ENCODE measurements at regions not wholly inside any gene's neighbourhood (a gene's known extent, or its start where the extent isn't known, plus 50 kb on each side); places are given as distances from the start of the nearest gene placed in this dataset.

- Histone ChIP-seq H2AFZ (ENCODE audit: low read depth, low read length) (no peak overlapping the region), H3K36me3 (ENCODE audit: control insufficient read depth, insufficient read depth, low read length) (no peaks in the 10 kb centered on the region), H3K9me1 (ENCODE audit: control insufficient read depth, insufficient read depth, low read length) (no peaks in the 10 kb centered on the region), H3K27ac (ENCODE audit: extremely low read depth, low read depth, low read length) (no peak overlapping the region), H3K9me3 (replicated peaks; ENCODE audit: control insufficient read depth, insufficient read depth, low read depth, low read length) (no peaks in the 10 kb centered on the region), H3K4me1 (replicated peaks in 1 of 2; ENCODE audit: control insufficient read depth in 2 of 2, insufficient read depth in 2 of 2, low read length in 2 of 2) (no peaks in the 10 kb centered on the region), H3K9ac (ENCODE audit: insufficient read depth in 1 of 2, low read depth in 2 of 2, low read length in 2 of 2) (no peak overlapping the region), H3K27me3 (ENCODE audit: control insufficient read depth in 2 of 2, insufficient read depth in 2 of 2, low read length in 2 of 2) (no peaks in the 10 kb centered on the region; a peak in 1 of 5 replicates), H3K4me2 (ENCODE audit: insufficient read depth, low read length) (no peak overlapping the region), H4K20me1 (replicated peaks; ENCODE audit: control insufficient read depth, insufficient read depth, low read length) (no peaks in the 10 kb centered on the region), H3K4me3 (no peak overlapping the region), H3K79me2 (ENCODE audit: control insufficient read depth, insufficient read depth, low read length) (no peaks in the 10 kb centered on the region)
- CTCF ChIA-PET (ENCODE audit: low intra/inter-chr PET ratio), result interaction anchor here (0.6 kb wide), 1 partner anchor 25 kb away, joined by 3 read pairs; no protein-coding TSS in a partner anchor
- in situ Hi-C loops (cut with MboI), result no loop called here
- TF ChIP-seq, protein P1, sequence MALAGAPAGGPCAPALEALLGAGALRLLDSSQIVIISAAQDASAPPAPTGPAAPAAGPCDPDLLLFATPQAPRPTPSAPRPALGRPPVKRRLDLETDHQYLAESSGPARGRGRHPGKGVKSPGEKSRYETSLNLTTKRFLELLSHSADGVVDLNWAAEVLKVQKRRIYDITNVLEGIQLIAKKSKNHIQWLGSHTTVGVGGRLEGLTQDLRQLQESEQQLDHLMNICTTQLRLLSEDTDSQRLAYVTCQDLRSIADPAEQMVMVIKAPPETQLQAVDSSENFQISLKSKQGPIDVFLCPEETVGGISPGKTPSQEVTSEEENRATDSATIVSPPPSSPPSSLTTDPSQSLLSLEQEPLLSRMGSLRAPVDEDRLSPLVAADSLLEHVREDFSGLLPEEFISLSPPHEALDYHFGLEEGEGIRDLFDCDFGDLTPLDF (CRISPR knock-in tag; IDR thresholded peaks at IDR 0.05), result no peak
- POLR2A ChIA-PET, result no interaction called here
- FAIRE-seq (no peak), DNase-seq (ENCODE audit: extremely low read depth in 1 of 4, low spot score in 3 of 4) (no peak), ATAC-seq (no peak)
- BruUV-seq (replicated peaks), result no TSS peak
- intact Hi-C loops (cut with micrococcal nuclease), result no loop called here
- WGBS (ENCODE audit: insufficient coverage, low coverage, missing lambda C conversion rate), result 0% methylated on average over 2 of the region's 2 CpGs
Observed at GRCh38 chr4:84441758-84442377, 57.2 kb downstream of the NKX6-1 start.

DNA sequence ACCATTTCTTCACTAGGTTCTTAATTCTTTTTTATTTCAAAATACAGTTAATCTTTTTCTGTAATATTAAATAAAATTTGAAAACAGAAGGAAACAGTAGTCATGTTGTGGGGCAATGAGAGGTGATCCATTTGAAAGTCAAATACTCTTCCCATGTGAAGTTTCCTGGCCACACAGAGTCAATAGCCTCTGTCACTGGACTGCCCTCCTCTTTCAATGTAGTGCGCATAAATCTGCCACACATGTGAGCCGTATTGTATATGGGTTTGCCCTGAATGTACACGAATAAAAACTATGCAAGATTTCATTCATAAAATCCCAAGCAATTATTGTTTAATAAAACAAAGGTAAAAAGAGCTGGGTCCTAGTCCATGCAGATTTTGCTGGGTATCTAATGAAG is 59.1 kb downstream of the NKX6-1 start:
- intact Hi-C loops (cut with micrococcal nuclease), result no loop called here
- FAIRE-seq (no peak), ATAC-seq (no peak), DNase-seq (ENCODE audit: extremely low read depth in 1 of 4, low spot score in 3 of 4) (no peak)
- CTCF ChIA-PET (ENCODE audit: low intra/inter-chr PET ratio), result no interaction called here
- H3K9me1 ChIP-seq (ENCODE audit: control insufficient read depth, insufficient read depth, low read length), result no peaks in the 10 kb centered on the region
- no peaks in the 10 kb centered on the region for H3K36me3 ChIP-seq (ENCODE audit: control insufficient read depth, insufficient read depth, low read length)
- no peaks in the 10 kb centered on the region for H4K20me1 ChIP-seq (replicated peaks; ENCODE audit: control insufficient read depth, insufficient read depth, low read length)
- no peaks in the 10 kb centered on the region for H3K9me3 ChIP-seq (replicated peaks; ENCODE audit: control insufficient read depth, insufficient read depth, low read depth, low read length)
- H3K4me3 ChIP-seq, result no peak overlapping the region
- 0% methylated on average over 3 of the region's 3 CpGs for WGBS (ENCODE audit: insufficient coverage, low coverage, missing lambda C conversion rate)
- H2AFZ ChIP-seq (ENCODE audit: low read depth, low read length), result no peak overlapping the region
- H3K79me2 ChIP-seq (ENCODE audit: control insufficient read depth, insufficient read depth, low read length), result no peaks in the 10 kb centered on the region
- in situ Hi-C loops (cut with MboI), result no loop called here
- no peak overlapping the region for H3K4me2 ChIP-seq (ENCODE audit: insufficient read depth, low read length)
- H3K27me3 ChIP-seq (ENCODE audit: control insufficient read depth in 2 of 2, insufficient read depth in 2 of 2, low read length in 2 of 2), result no peaks in the 10 kb centered on the region; a peak in 1 of 5 replicates
- no peaks in the 10 kb centered on the region for H3K4me1 ChIP-seq (replicated peaks in 1 of 2; ENCODE audit: control insufficient read depth in 2 of 2, insufficient read depth in 2 of 2, low read length in 2 of 2)
- BruUV-seq (replicated peaks), result no TSS peak
- H3K27ac ChIP-seq (ENCODE audit: extremely low read depth, low read depth, low read length), result no peak overlapping the region
- POLR2A ChIA-PET, result no interaction called here
- H3K9ac ChIP-seq (ENCODE audit: insufficient read depth in 1 of 2, low read depth in 2 of 2, low read length in 2 of 2), result no peak overlapping the region
- no peak for TF ChIP-seq ZKSCAN8 (CRISPR knock-in tag; IDR thresholded peaks at IDR 0.05)
- no peak for TF ChIP-seq ZFP30 (CRISPR knock-in tag; IDR thresholded peaks at IDR 0.05; ENCODE audit: borderline replicate concordance)
- no peak for TF ChIP-seq SIX5 (IDR thresholded peaks at IDR 0.05; ENCODE audit: borderline replicate concordance in 1 of 2, insufficient read depth in 1 of 2, low read depth in 1 of 2, low read length in 2 of 2)
- TF ChIP-seq, protein P2, sequence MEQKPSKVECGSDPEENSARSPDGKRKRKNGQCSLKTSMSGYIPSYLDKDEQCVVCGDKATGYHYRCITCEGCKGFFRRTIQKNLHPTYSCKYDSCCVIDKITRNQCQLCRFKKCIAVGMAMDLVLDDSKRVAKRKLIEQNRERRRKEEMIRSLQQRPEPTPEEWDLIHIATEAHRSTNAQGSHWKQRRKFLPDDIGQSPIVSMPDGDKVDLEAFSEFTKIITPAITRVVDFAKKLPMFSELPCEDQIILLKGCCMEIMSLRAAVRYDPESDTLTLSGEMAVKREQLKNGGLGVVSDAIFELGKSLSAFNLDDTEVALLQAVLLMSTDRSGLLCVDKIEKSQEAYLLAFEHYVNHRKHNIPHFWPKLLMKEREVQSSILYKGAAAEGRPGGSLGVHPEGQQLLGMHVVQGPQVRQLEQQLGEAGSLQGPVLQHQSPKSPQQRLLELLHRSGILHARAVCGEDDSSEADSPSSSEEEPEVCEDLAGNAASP (IDR thresholded peaks at IDR 0.05), result no peak
- no peak for TF ChIP-seq ZNF561 (CRISPR knock-in tag; conservative IDR thresholded peaks at IDR 0.05)
- no peak for TF ChIP-seq EP400 (IDR thresholded peaks at IDR 0.05)
- TF ChIP-seq LARP7 (IDR thresholded peaks at IDR 0.05), result no peak
- TF ChIP-seq MYNN (IDR thresholded peaks at IDR 0.05), result no peak
- no peak for TF ChIP-seq MYNN (CRISPR knock-in tag; IDR thresholded peaks at IDR 0.05)
- TF ChIP-seq, protein P3, sequence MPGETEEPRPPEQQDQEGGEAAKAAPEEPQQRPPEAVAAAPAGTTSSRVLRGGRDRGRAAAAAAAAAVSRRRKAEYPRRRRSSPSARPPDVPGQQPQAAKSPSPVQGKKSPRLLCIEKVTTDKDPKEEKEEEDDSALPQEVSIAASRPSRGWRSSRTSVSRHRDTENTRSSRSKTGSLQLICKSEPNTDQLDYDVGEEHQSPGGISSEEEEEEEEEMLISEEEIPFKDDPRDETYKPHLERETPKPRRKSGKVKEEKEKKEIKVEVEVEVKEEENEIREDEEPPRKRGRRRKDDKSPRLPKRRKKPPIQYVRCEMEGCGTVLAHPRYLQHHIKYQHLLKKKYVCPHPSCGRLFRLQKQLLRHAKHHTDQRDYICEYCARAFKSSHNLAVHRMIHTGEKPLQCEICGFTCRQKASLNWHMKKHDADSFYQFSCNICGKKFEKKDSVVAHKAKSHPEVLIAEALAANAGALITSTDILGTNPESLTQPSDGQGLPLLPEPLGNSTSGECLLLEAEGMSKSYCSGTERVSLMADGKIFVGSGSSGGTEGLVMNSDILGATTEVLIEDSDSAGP (CRISPR knock-in tag; IDR thresholded peaks at IDR 0.05), result no peak
- no peak for TF ChIP-seq SNRNP70 (optimal IDR thresholded peaks at IDR 0.05; ENCODE audit: low read depth, low read length)
- no peak for TF ChIP-seq ZNF444 (CRISPR knock-in tag; IDR thresholded peaks at IDR 0.05)

All from K562 (cell line).